ENCODE measurements at regions not wholly inside any gene's neighbourhood (a gene's known extent, or its start where the extent isn't known, plus 50 kb on each side); places are given as distances from the start of the nearest gene placed in this dataset.

- TF ChIP-seq SIN3A (IDR thresholded peaks at IDR 0.05; ENCODE audit: low read depth, low read length), result no peak
- TF ChIP-seq CTCF (IDR thresholded peaks at IDR 0.05 in 2 of 3, conservative IDR thresholded peaks at IDR 0.05 in 1 of 3; ENCODE audit: control insufficient read depth in 2 of 3, extremely low read depth in 1 of 3, insufficient read depth in 1 of 3, low read depth in 3 of 3, low read length in 3 of 3), result no peak
- no peak for TF ChIP-seq SUZ12 (IDR thresholded peaks at IDR 0.05; ENCODE audit: unreplicated experiment)
- TF ChIP-seq PAX5 (IDR thresholded peaks at IDR 0.05; ENCODE audit: borderline replicate concordance, low read depth, low read length), result no peak
- no peak for TF ChIP-seq FOS (IDR thresholded peaks at IDR 0.05; ENCODE audit: borderline replicate concordance, extremely low read depth, insufficient read length)
- TF ChIP-seq USF2 (IDR thresholded peaks at IDR 0.05; ENCODE audit: borderline replicate concordance, low read depth, low read length), result no peak
Observed at GRCh38 chr13:44149821-44150220, 223.8 kb upstream of the SERP2 start.

All from GM12878 (cell line).